Psoas muscle (tissue), 7 donors: ENCODE measurements at regions not wholly inside any gene's neighbourhood (a gene's known extent, or its start where the extent isn't known, plus 50 kb on each side); places are given as distances from the start of the nearest gene placed in this dataset.

ENCODE experiments used
- ATAC-seq, 4 donors: fragments of 200-7000 bp; cut with Tn5 transposase; one replicate each; pipeline ENCODE4 v1.9.1; 2020; ENCODE audit warnings: moderate library complexity in 3 of 4, mild to moderate bottlenecking in 2 of 4
- DNase-seq, 2 donors: peaks; one replicate each; pipeline ENCODE4 v3.0.0-alpha.2; 2020
- H3K27ac ChIP-seq: fragments of 200-600 bp; one replicate; pipeline ENCODE4 v1.8.0; 2022
- H3K27me3 ChIP-seq, 3 donors: fragments of 200-600 bp in 1 of 3; one replicate each; pipeline versions ENCODE4 v1.6.1 to v1.8.0; 2013 to 2022; ENCODE audit warnings: low read length in 2 of 3, mild to moderate bottlenecking in 2 of 3, moderate library complexity in 1 of 3; ENCODE audit not compliant: insufficient read depth in 3 of 3
- H3K36me3 ChIP-seq, 2 donors: fragments of 200-600 bp in 1 of 2; one replicate each; pipeline versions ENCODE4 v1.6.1 to v1.8.0; 2013 to 2022; ENCODE audit warnings: low read depth in 1 of 2, mild to moderate bottlenecking in 1 of 2, moderate library complexity in 1 of 2; ENCODE audit not compliant: insufficient read depth in 1 of 2
- H3K4me1 ChIP-seq: fragments of 200-600 bp; one replicate; pipeline ENCODE4 v1.8.0; 2022
- H3K4me3 ChIP-seq: fragments of 200-600 bp; one replicate; pipeline ENCODE4 v1.8.0; 2022; ENCODE audit warnings: mild to moderate bottlenecking
- H3K9me3 ChIP-seq: fragments of 200-600 bp; one replicate; pipeline ENCODE4 v1.8.0; 2022
- WGBS, 3 donors: extraction: QIAGEN DNeasy Blood & Tissue Kit; methylation state at CpG; one replicate each; pipeline versions ENCODE4 v1.1.6 to v1.1.7; 2013; 5-methylcytosine and 5-hydroxymethylcytosine counted together
- intact Hi-C, 2 donors: fragments of 100-400 bp; cut with DNase I; formaldehyde crosslinking; loops; one replicate each; pipeline versions ENCODE4 v1.11.0 to v1.14.2; 2022
- TF ChIP-seq, protein P1 (sequence below): fragments of 200-600 bp; IDR thresholded peaks from one replicate; pipeline ENCODE4 v1.8.0; 2022; ENCODE audit warnings: antibody characterized with exemption
- donor health status: healthy with polysubstance abuse.
- donor health status: DM: no; HTN: no; CAD: no; lungs with moderate emphysema.
- donor health status: Bipolar disorder and iron deficiency.
- donor health status: healthy.
- donor health status: DM: yes; HTN: yes; CAD: no.
- donor health status: DM: no; HTN: no; CAD: no.
- donor health status: DM: yes; HTN: yes; CAD: no.

DNA sequence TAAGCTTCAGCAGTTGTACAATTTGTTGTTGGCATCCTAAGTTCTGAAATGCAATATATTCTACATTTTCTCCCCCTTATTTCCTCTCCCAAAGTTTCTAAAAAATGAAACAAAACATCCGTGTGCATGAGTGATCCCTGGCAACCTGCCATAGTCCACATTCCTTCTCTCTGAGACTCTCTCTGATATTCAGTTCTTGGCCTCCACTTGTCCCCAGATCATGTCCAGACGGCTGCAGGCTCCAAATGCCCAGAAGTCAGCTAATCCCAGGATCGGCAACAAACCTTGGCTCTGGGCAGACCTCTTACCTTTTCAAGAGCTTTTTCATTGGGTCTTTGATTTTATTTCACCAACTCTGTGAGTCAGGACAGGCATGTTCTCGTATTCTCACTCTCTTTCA, 187.8 kb downstream of the ETS2 start:
- H3K27me3 ChIP-seq = no peaks in the 10 kb centered on the region
- peak in 3 of 4 donors; percentile 34 to 46 (median 36) for ATAC-seq
- no peaks in the 10 kb centered on the region for H3K36me3 ChIP-seq
- no peaks in the 10 kb centered on the region for H3K9me3 ChIP-seq
- intact Hi-C loops = loop anchor here (5.0 to 10.0 kb wide), 2 partner anchors 131 to 186 kb away; partner anchors contain the start of gene ETS2 (in 1 of the 2)
- peaks cover 42% of the 10 kb centered on the region for H3K4me1 ChIP-seq
- peak in 1 of 2 donors; percentile 44 for DNase-seq
- H3K4me3 ChIP-seq = no peak overlapping the region
- 22 to 27% (median 22%) methylated on average over 4 of the region's 4 CpGs for WGBS, 3 donors
- peak overlapping the region; percentile 43 for H3K27ac ChIP-seq
- TF ChIP-seq, protein P1, sequence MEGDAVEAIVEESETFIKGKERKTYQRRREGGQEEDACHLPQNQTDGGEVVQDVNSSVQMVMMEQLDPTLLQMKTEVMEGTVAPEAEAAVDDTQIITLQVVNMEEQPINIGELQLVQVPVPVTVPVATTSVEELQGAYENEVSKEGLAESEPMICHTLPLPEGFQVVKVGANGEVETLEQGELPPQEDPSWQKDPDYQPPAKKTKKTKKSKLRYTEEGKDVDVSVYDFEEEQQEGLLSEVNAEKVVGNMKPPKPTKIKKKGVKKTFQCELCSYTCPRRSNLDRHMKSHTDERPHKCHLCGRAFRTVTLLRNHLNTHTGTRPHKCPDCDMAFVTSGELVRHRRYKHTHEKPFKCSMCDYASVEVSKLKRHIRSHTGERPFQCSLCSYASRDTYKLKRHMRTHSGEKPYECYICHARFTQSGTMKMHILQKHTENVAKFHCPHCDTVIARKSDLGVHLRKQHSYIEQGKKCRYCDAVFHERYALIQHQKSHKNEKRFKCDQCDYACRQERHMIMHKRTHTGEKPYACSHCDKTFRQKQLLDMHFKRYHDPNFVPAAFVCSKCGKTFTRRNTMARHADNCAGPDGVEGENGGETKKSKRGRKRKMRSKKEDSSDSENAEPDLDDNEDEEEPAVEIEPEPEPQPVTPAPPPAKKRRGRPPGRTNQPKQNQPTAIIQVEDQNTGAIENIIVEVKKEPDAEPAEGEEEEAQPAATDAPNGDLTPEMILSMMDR = no peak

DNA sequence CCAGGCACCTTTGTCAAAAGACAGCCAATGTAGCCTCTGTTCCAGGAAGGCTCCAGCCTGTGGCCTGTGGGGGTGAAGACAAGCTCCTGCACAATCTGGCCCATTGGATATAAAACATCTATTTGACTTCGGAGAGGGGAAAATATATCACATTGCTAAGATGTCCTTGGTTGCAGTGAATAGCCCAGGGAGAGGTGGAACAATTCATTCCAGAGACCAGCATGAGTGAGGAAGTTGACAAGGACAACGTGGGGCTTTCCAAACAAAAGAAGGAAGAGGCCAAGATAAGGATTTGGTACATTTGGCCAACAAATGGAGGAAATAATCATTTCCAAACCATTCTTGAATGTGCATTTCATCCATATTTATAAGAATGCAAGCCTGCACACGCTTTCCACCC, 187.0 kb downstream of the ETS2 start:
- intact Hi-C loops = loop anchor here (5.0 to 10.0 kb wide), 2 partner anchors 132 to 185 kb away; partner anchors contain the start of gene ETS2 (in 1 of the 2)
- no peak for ATAC-seq

DNA sequence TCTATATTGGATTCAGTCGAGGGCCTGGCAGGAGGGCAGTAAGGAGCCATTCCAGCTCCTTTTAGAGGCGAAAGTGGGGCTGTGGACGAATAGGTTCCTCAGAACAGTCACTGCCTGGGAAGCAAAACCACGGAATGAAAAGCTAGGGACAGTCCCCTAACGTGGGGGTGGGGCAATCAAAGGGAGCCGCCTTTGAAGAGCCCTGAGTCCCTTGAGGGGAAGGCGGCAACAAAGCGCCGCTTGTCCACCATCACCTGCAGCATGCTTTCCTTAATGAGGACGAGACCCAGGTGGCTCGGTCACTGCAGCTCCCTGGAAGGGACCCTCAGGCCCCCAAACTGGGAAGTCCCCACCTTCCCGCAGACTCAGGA, 184.7 kb downstream of the ETS2 start:
- TF ChIP-seq, protein P1 = no peak
- H3K36me3 ChIP-seq = no peaks in the 10 kb centered on the region
- H3K27ac ChIP-seq = peak overlapping the region; percentile 73
- 48 to 61% (median 58%) methylated on average over 12 of the region's 12 CpGs for WGBS, 3 donors
- H3K27me3 ChIP-seq = no peaks in the 10 kb centered on the region
- H3K4me3 ChIP-seq = no peak overlapping the region
- H3K9me3 ChIP-seq = no peaks in the 10 kb centered on the region
- DNase-seq (no peak), ATAC-seq (no peak)
- H3K4me1 ChIP-seq = peaks cover 73% of the 10 kb centered on the region
- intact Hi-C loops = loop anchor here (5.0 to 10.0 kb wide), 2 partner anchors 134 to 183 kb away; partner anchors contain the start of gene ETS2 (in 1 of the 2)

More for the DNA sequence above, 187.0 kb downstream of the ETS2 start:
- no peak overlapping the region for H3K4me3 ChIP-seq
- no peaks in the 10 kb centered on the region for H3K27me3 ChIP-seq
- H3K36me3 ChIP-seq = no peaks in the 10 kb centered on the region
- H3K4me1 ChIP-seq = peaks cover 50% of the 10 kb centered on the region
- H3K27ac ChIP-seq = peak overlapping the region; percentile 41
- H3K9me3 ChIP-seq = no peaks in the 10 kb centered on the region
- no peak for DNase-seq
- 59 to 62% (median 62%) methylated on average over 3 of the region's 3 CpGs for WGBS, 3 donors
- TF ChIP-seq, protein P1 = no peak

DNA sequence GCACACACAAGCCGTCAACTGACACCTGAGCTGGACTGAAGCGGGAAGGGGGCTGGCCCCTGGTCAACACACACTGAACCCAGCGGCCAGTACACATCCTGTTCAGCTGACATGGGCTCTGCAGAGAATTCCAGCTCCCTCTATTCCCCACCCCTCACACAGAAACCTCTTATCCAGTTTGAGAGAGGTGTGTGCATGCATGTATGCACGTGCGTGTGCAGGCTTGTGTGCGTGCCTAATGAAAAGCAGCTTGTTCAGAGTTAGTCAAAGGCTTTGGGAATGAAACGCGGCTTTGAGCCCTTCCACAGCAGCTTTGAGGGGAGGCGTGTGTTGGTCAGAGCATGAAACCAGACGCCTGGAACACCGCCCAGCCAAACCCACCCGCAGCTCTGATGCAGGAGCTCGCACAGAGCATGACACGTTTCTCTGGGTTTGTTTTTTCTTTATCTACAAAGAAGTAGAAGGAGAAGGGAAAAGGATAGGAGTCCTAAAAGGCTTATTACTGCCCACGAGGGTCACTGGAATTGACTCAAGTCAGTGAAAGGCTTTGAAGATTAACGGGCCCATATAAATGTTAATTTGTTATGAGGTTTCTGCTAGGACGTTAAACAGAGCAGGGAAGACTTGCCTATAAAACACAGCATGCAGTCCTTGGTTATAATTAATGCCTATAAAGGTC, 184.2 kb downstream of the ETS2 start:
- TF ChIP-seq, protein P1 = no peak
- no peaks in the 10 kb centered on the region for H3K27me3 ChIP-seq
- H3K4me3 ChIP-seq = peak overlapping the region; percentile 29
- no peaks in the 10 kb centered on the region for H3K36me3 ChIP-seq
- DNase-seq (peak; percentile 33 to 69), ATAC-seq (peak; percentile 76 to 81 (median 80))
- intact Hi-C loops = loop anchor here (5.0 to 10.0 kb wide), 6 partner anchors 63 to 185 kb away; partner anchors contain the start of gene ETS2 (in 2 of the 2)
- 8 to 13% (median 9%) methylated on average over 17 of the region's 17 CpGs for WGBS, 3 donors
- H3K4me1 ChIP-seq = peaks cover 78% of the 10 kb centered on the region
- H3K27ac ChIP-seq = peak overlapping the region; percentile 73
- H3K9me3 ChIP-seq = no peaks in the 10 kb centered on the region
